ENCODE measurements at regions not wholly inside any gene's neighbourhood (a gene's known extent, or its start where the extent isn't known, plus 50 kb on each side); places are given as distances from the start of the nearest gene placed in this dataset.

DNA sequence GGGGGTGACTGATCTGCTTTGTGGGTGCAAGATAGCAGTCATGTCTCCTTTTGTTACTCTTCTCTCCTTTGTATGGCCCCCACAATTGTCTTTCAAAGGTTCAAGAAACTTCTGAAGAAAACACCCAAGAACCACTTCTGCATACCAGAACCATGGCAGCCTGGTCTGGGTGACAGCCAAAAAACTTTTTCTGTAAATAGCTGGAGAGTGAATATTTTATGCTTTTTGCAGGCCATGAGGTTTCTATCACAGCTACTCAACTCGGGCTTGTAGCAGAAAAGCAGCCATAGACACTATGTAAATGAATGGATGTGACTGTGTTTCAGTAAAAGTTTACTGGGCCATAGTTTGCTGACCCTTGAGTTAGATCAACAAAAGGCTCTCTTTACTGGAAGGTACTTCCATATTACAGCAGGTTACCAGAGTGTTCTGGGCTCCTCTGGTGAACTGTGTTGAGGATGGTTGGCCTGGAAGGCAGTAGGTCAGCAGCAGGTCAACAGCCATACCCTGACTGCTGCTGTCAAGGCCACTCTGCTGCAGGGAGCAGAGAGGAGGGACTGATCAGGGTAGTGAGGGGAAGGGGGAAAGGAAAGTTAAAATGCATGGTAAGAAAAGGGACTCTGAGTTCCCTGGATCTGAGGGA lies 116.4 kb downstream of the GDAP2 start:
- ATAC-seq (no peak), DNase-seq (no peak)
- Histone ChIP-seq H3K36me3 (no peaks in the 10 kb centered on the region), H3K4me1 (no peaks in the 10 kb centered on the region), H3K27ac (no peak overlapping the region), H3K4me3 (no peak overlapping the region), H3K27me3 (no peaks in the 10 kb centered on the region), H3K9me3 (no peaks in the 10 kb centered on the region)
- TF ChIP-seq, protein P1, sequence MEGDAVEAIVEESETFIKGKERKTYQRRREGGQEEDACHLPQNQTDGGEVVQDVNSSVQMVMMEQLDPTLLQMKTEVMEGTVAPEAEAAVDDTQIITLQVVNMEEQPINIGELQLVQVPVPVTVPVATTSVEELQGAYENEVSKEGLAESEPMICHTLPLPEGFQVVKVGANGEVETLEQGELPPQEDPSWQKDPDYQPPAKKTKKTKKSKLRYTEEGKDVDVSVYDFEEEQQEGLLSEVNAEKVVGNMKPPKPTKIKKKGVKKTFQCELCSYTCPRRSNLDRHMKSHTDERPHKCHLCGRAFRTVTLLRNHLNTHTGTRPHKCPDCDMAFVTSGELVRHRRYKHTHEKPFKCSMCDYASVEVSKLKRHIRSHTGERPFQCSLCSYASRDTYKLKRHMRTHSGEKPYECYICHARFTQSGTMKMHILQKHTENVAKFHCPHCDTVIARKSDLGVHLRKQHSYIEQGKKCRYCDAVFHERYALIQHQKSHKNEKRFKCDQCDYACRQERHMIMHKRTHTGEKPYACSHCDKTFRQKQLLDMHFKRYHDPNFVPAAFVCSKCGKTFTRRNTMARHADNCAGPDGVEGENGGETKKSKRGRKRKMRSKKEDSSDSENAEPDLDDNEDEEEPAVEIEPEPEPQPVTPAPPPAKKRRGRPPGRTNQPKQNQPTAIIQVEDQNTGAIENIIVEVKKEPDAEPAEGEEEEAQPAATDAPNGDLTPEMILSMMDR (IDR thresholded peaks at IDR 0.05 in 4 of 5, conservative IDR thresholded peaks at IDR 0.05 in 1 of 5), result no peak
- TF ChIP-seq POLR2A (IDR thresholded peaks at IDR 0.05), result no peak
- intact Hi-C loops (cut with DNase I; ENCODE audit: low total_unique reads), result no loop called here
- in situ Hi-C loops (cut with MboI; ENCODE audit: low sequenced_read_pairs in 4 of 4), result no loop called here

Measured in gastrocnemius medialis (tissue), 4 donors.